ENCODE measurements at regions not wholly inside any gene's neighbourhood (a gene's known extent, or its start where the extent isn't known, plus 50 kb on each side); places are given as distances from the start of the nearest gene placed in this dataset.

GRCh38 chr6:25217829-25218228 is 61.3 kb upstream of the CARMIL1 start:
- POLR2A ChIA-PET = no interaction called here
- no peaks in the 10 kb centered on the region for H3K27me3 ChIP-seq (ENCODE audit: control insufficient read depth, insufficient read depth, low read length)
- no peak for TF ChIP-seq CTCF (IDR thresholded peaks at IDR 0.05; ENCODE audit: low read depth, low read length)
- no peak overlapping the region for H3K27ac ChIP-seq (ENCODE audit: low read depth, low read length)
- CTCF ChIA-PET = interaction anchor here (1.5 to 1.7 kb wide), 2 partner anchors 269 to 272 kb away, joined by 3 to 4 read pairs; no protein-coding TSS in a partner anchor
- DNase-seq (ENCODE audit: low read depth, low spot score) = no peak
- H3K9me3 ChIP-seq (ENCODE audit: control insufficient read depth, insufficient read depth, low read length) = no peaks in the 10 kb centered on the region; the same call in 1 of the 2 replicates
- no peak overlapping the region for H3K4me3 ChIP-seq (ENCODE audit: low read depth, low read length)

- Histone ChIP-seq H3K27me3 (ENCODE audit: control insufficient read depth, insufficient read depth, low read length) (no peaks in the 10 kb centered on the region), H3K27ac (ENCODE audit: low read depth, low read length) (no peak overlapping the region), H3K9me3 (ENCODE audit: control insufficient read depth, insufficient read depth, low read length) (no peaks in the 10 kb centered on the region; the same call in 1 of the 2 replicates), H3K4me3 (ENCODE audit: low read depth, low read length) (no peak overlapping the region)
- POLR2A ChIA-PET = interaction anchor here (0.8 kb wide), 1 partner anchor 26 kb away, joined by 4 read pairs; no protein-coding TSS in a partner anchor
- no peak for TF ChIP-seq CTCF (IDR thresholded peaks at IDR 0.05; ENCODE audit: low read depth, low read length)
- CTCF ChIA-PET = interaction anchor here (1.7 kb wide), 1 partner anchor 269 kb away, joined by 4 read pairs; no protein-coding TSS in a partner anchor
- no peak for DNase-seq (ENCODE audit: low read depth, low spot score)
Observed at GRCh38 chr6:25218346-25218745, 60.8 kb upstream of the CARMIL1 start.

GRCh38 chr6:25219216-25219916 is 59.8 kb upstream of the CARMIL1 start:
- H3K9me3 ChIP-seq (ENCODE audit: control insufficient read depth, insufficient read depth, low read length) = no peaks in the 10 kb centered on the region; the same call in 1 of the 2 replicates
- no peaks in the 10 kb centered on the region for H3K27me3 ChIP-seq (ENCODE audit: control insufficient read depth, insufficient read depth, low read length)
- no peak overlapping the region for H3K27ac ChIP-seq (ENCODE audit: low read depth, low read length)
- no peak overlapping the region for H3K4me3 ChIP-seq (ENCODE audit: low read depth, low read length)
- CTCF ChIA-PET = interaction anchor here (1.5 to 2.4 kb wide), 2 partner anchors 46 to 337 kb away, joined by 4 to 14 read pairs; no protein-coding TSS in a partner anchor
- POLR2A ChIA-PET = interaction anchor here (0.8 kb wide), 1 partner anchor 27 kb away, joined by 4 read pairs; no protein-coding TSS in a partner anchor
- TF ChIP-seq CTCF (IDR thresholded peaks at IDR 0.05; ENCODE audit: low read depth, low read length) = no peak
- no peak for DNase-seq (ENCODE audit: low read depth, low spot score)

GRCh38 chr6:25219917-25220278 is 59.3 kb upstream of the CARMIL1 start:
- POLR2A ChIA-PET = no interaction called here
- Histone ChIP-seq H3K27ac (ENCODE audit: low read depth, low read length) (no peak overlapping the region), H3K9me3 (ENCODE audit: control insufficient read depth, insufficient read depth, low read length) (no peaks in the 10 kb centered on the region; the same call in 1 of the 2 replicates), H3K4me3 (ENCODE audit: low read depth, low read length) (no peak overlapping the region), H3K27me3 (ENCODE audit: control insufficient read depth, insufficient read depth, low read length) (no peaks in the 10 kb centered on the region)
- CTCF ChIA-PET = interaction anchor here (0.6 to 2.4 kb wide), 5 partner anchors 21 to 500 kb away, joined by 3 to 14 read pairs (median 4); partner anchors contain the start of gene CARMIL1
- DNase-seq (ENCODE audit: low read depth, low spot score) = no peak
- TF ChIP-seq CTCF (IDR thresholded peaks at IDR 0.05; ENCODE audit: low read depth, low read length) = no peak

- ChIA-PET CTCF (interaction anchor here (0.6 to 2.4 kb wide), 7 partner anchors 17 to 336 kb away, joined by 3 to 14 read pairs (median 4); partner anchors contain the start of gene CARMIL1), POLR2A (no interaction called here)
- H3K9me3 ChIP-seq (ENCODE audit: control insufficient read depth, insufficient read depth, low read length) = no peaks in the 10 kb centered on the region; the same call in 1 of the 2 replicates
- H3K27ac ChIP-seq (ENCODE audit: low read depth, low read length) = no peak overlapping the region
- no peaks in the 10 kb centered on the region for H3K27me3 ChIP-seq (ENCODE audit: control insufficient read depth, insufficient read depth, low read length)
- no peak for DNase-seq (ENCODE audit: low read depth, low spot score)
- TF ChIP-seq CTCF (IDR thresholded peaks at IDR 0.05; ENCODE audit: low read depth, low read length) = no peak
- H3K4me3 ChIP-seq (ENCODE audit: low read depth, low read length) = no peak overlapping the region
Observed at GRCh38 chr6:25220857-25221256, 58.3 kb upstream of the CARMIL1 start.
